GM21717 (cell line): ENCODE measurements at regions not wholly inside any gene's neighbourhood (a gene's known extent, or its start where the extent isn't known, plus 50 kb on each side); places are given as distances from the start of the nearest gene placed in this dataset.

ENCODE experiments used
- ATAC-seq: cut with Tn5 transposase; IDR thresholded peaks from one replicate; pipeline ENCODE4 v1.9.1; 2021; ENCODE audit warnings: mild to moderate bottlenecking, moderate library complexity; ENCODE audit not compliant: unreplicated experiment

DNA sequence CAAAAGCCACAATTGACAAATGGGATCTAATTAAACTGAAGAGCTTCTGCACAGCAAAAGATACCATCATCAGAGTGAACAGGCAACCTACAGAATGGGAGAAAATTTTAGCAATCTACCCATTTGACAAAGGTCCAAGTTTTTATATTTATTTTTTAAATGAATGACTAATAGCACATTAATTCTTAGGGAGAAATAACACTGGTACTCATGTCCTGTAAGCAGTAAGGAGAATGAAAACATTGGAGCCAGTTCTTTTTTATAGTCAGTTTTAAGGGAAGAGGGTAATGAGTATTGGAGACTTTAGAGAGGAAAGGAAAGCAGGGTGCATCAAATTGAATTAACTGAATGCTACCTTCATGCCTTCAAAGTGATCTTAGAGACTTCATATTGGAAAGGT lies 404.7 kb upstream of the TGFBR2 start:
- no peak for ATAC-seq

- ATAC-seq = no peak
Measured at GRCh38 chr3:30203301-30203700, 403.1 kb upstream of the TGFBR2 start.

- ATAC-seq = no peak
Measured at GRCh38 chr3:30204126-30204525, 402.3 kb upstream of the TGFBR2 start.

GRCh38 chr3:30206051-30206450 lies 400.4 kb upstream of the TGFBR2 start:
- no peak for ATAC-seq

- ATAC-seq = no peak
Measured at GRCh38 chr3:30221619-30222018, 384.8 kb upstream of the TGFBR2 start.

- no peak for ATAC-seq
Measured at GRCh38 chr3:30222441-30222840, 384.0 kb upstream of the TGFBR2 start.

GRCh38 chr3:30225021-30225420 lies 381.4 kb upstream of the TGFBR2 start:
- ATAC-seq = no peak

DNA sequence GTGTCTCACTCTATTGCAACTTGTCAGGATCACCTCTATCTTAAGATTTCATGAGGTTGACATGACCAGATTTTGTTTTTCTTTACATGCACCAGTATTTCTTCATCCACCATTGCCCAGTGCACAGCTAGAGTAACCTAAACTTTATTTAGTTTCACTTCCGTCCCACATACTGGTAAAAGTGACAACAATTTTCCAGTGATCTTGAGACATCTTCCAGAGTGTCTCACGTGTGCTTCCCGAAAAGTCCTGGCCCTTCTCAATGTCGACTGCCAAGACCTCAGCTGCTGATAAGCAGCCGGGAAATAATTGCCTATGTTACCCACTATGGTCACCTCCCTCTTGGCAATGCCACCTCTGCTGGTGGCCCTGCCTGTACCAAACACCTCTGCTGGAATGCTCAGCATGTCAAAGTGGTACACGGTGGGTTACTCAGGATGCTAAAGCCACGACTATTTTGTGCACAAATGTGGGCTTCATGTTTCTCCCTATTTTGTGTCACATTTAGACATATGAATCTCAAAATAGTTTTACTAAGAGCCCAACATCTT lies 379.7 kb upstream of the TGFBR2 start:
- ATAC-seq = no peak

- ATAC-seq = no peak
Measured at GRCh38 chr3:30227571-30228301, 378.7 kb upstream of the TGFBR2 start.

- ATAC-seq = no peak
Measured at GRCh38 chr3:30228302-30228631, 378.1 kb upstream of the TGFBR2 start.

GRCh38 chr3:30231277-30232141 lies 374.9 kb upstream of the TGFBR2 start:
- ATAC-seq = no peak

GRCh38 chr3:30232142-30232541 lies 374.3 kb upstream of the TGFBR2 start:
- ATAC-seq = no peak

GRCh38 chr3:30233913-30234646 lies 372.3 kb upstream of the TGFBR2 start:
- ATAC-seq = no peak

- ATAC-seq = no peak
Measured at GRCh38 chr3:30236011-30236410, 370.4 kb upstream of the TGFBR2 start.

DNA sequence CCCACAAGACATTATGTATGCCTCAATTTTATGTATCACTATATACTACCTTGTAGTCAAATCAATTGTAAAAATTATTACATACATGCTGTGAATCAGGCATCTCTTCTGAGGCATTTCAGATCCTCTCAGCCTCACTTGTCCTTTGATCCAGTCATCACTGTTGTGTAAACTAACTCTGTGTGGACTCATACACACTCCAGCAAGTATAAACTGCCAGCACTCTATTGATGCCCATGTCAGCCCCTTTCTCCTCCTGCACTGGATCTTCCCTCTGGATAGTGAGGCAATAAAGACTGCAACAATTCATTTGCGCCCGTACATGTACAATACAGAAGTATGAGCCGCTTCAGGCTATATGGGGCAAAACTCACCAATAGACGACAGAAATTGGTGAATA lies 364.7 kb upstream of the TGFBR2 start:
- no peak for ATAC-seq

GRCh38 chr3:30245858-30246622 lies 360.4 kb upstream of the TGFBR2 start:
- no peak for ATAC-seq

DNA sequence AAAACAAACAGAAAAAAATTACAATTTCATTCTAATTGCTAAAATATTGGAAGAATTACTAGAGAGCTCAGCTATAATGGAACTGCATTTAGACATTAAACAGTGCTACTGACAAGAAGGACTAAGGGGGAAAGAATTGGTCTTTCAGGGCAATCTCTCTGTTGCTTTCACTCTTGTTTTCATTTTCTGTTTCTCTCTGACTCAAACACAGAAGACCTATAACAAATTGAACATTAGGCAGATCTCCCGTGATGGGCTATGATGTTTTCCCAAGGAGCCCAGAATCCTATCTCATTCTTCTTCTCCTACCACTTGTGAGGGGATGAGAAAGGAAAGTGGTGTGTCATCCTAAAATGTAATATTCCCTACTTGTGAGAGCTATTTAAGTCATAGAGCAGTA lies 358.0 kb upstream of the TGFBR2 start:
- peak; percentile 93 for ATAC-seq

DNA sequence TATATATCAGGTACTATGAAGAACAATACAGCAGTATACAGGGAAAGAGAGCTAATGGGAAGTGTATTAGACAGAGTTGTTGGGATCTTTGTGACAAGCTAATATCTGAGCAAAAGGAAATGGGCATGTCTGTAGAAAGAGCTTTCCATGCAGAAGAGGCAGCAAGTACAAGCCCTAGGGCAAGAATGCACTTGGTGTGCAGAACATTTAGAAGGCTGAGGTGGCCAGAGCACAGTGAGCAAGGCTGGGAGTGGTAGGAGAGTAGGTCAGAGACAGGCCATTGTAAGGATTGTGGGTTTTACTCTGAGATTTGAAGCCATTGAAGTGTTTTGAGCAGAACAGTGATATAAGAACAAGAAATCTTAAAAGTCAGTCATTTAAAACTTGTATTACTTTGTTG lies 353.9 kb upstream of the TGFBR2 start:
- no peak for ATAC-seq

GRCh38 chr3:30253832-30254231 lies 352.6 kb upstream of the TGFBR2 start:
- no peak for ATAC-seq

DNA sequence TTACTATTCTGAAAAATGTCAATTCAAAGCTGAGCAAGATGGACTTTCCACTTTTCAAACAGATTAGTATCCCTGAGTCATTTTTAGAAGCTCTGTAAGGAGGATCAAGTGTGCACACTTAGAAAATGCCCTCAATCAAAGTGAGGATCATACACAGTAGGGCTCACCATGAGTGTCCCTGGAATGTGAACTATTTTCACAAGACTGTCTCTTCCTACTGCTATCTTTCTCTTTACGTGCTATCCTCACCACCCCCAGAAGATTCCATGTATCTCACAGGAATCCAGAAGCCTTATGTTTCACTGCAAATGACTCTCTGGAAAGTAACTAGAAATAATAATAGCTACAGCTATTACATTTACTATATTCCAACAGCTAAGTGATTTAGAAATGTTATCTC lies 349.9 kb upstream of the TGFBR2 start:
- ATAC-seq = no peak
